ENCODE measurements at regions not wholly inside any gene's neighbourhood (a gene's known extent, or its start where the extent isn't known, plus 50 kb on each side); places are given as distances from the start of the nearest gene placed in this dataset.

DNA sequence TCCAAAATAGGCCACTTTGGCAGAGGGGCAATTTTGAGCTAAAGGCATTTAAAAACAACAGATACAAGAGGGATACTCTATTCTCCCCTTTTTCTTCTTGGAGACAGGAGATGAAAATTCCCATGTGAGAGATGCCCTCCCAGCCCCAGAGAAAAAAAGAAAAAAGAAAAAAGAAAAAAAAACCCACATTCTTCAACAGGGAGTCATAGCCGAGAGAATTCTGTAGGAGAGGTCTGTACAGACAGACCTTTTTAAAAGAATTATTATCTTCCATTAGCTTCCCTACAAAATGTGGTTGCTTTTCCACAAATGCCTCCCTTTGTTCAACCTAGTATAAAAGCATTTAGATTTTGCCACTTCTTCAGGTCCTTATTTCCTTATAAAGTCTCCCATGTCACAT, 89.9 kb downstream of the SPCS3 start:
- 85 to 91% (median 87%) methylated on average over 1 of the region's 1 CpG for WGBS, 4 donors
- TF ChIP-seq, protein P1, sequence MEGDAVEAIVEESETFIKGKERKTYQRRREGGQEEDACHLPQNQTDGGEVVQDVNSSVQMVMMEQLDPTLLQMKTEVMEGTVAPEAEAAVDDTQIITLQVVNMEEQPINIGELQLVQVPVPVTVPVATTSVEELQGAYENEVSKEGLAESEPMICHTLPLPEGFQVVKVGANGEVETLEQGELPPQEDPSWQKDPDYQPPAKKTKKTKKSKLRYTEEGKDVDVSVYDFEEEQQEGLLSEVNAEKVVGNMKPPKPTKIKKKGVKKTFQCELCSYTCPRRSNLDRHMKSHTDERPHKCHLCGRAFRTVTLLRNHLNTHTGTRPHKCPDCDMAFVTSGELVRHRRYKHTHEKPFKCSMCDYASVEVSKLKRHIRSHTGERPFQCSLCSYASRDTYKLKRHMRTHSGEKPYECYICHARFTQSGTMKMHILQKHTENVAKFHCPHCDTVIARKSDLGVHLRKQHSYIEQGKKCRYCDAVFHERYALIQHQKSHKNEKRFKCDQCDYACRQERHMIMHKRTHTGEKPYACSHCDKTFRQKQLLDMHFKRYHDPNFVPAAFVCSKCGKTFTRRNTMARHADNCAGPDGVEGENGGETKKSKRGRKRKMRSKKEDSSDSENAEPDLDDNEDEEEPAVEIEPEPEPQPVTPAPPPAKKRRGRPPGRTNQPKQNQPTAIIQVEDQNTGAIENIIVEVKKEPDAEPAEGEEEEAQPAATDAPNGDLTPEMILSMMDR (IDR thresholded peaks at IDR 0.05) = no peak
- no peak for TF ChIP-seq POLR2A (IDR thresholded peaks at IDR 0.05)
- peaks cover 0 to 4% (median 0%) of the 10 kb centered on the region in 12 donors for H3K9me3 ChIP-seq
- H3K36me3 ChIP-seq = no peaks in the 10 kb centered on the region
- no peak for ATAC-seq
- intact Hi-C loops (cut with DNase I) = no loop called here
- H3K27ac ChIP-seq = no peak overlapping the region
- no peak overlapping the region for H3K4me3 ChIP-seq
- no peaks in the 10 kb centered on the region for H3K4me1 ChIP-seq
- H3K27me3 ChIP-seq = no peaks in the 10 kb centered on the region
- DNase-seq = no peak

DNA sequence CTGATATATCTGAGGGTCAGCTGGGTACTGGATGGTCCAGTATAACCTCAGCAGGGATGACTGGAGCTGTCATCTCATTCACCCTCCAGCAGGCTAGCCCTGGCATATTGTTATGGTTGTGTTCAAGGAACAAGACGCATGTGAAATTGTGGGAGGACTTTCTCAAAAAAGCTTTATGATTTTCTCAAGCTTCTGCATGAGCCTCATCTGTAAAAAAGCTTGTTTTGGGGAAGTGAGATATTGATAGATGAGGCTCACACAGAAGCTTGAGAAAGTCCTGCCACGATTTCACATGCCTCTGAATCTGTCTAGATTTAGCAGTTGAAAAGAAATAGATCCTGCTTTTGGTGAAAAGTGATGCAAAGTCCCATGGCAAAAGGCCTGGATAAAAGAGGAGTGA, 93.4 kb downstream of the SPCS3 start:
- DNase-seq (no peak), ATAC-seq (no peak)
- Histone ChIP-seq H3K36me3 (no peaks in the 10 kb centered on the region), H3K9me3 (peaks cover 0 to 4% (median 0%) of the 10 kb centered on the region in 12 donors), H3K27ac (no peak overlapping the region), H3K27me3 (no peaks in the 10 kb centered on the region), H3K4me1 (no peaks in the 10 kb centered on the region), H3K4me3 (no peak overlapping the region)
- no peak for TF ChIP-seq POLR2A (IDR thresholded peaks at IDR 0.05)
- TF ChIP-seq, protein P1 (IDR thresholded peaks at IDR 0.05) = no peak
- intact Hi-C loops (cut with DNase I) = no loop called here
- 77 to 90% (median 83%) methylated on average over 2 of the region's 2 CpGs for WGBS, 4 donors

DNA sequence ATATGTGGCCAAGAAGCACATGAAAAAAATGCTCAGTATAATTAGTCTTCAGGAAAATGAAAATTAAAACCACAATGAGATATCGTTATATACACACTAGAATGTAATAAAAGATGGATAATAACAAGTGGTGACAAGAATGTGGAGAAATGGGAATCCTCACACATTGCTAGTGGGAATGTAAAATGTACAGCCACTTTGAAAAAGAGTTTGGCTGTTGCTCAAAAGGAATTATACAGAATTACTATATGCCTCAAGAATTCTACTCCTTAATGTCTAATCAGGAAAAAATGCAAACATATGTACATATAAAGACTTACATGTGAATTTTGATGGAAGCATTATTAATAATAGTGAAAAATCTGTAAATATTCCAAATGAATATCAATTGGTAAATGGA, 102.2 kb downstream of the SPCS3 start:
- WGBS, 4 donors = 67 to 75% (median 74%) methylated on average over 1 of the region's 1 CpG
- no peaks in the 10 kb centered on the region for H3K36me3 ChIP-seq

DNA sequence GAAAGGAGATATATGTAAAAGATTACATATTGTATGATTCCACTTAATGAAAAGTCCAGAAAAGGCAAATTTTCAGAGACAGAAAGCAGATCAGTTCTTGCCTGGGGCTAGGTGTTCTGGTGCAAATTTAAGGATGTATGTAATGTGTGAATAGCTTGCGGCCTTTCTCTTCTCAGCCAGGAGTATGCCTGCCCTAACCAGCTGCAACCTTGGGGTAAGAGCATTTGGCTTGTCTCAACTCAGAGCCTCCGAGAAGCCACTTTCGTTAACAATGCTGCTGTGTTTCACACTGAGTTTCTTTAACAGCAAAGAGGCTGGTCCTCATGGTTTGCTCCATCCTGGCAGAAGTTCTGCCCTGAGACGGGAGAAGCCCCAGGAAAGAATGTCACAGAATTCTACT, 102.7 kb downstream of the SPCS3 start:
- intact Hi-C loops (cut with DNase I) = no loop called here
- H3K9me3 ChIP-seq = no peaks in the 10 kb centered on the region
- no peak for DNase-seq
- ATAC-seq = no peak
- no peaks in the 10 kb centered on the region for H3K36me3 ChIP-seq
- no peak for TF ChIP-seq POLR2A (IDR thresholded peaks at IDR 0.05)
- TF ChIP-seq, protein P1 (IDR thresholded peaks at IDR 0.05) = no peak
- H3K27ac ChIP-seq = no peak overlapping the region
- no peaks in the 10 kb centered on the region for H3K4me1 ChIP-seq
- H3K4me3 ChIP-seq = no peak overlapping the region
- 75 to 93% (median 78%) methylated on average over 4 of the region's 4 CpGs for WGBS, 4 donors
- H3K27me3 ChIP-seq = no peaks in the 10 kb centered on the region

More for the DNA sequence above, 102.2 kb downstream of the SPCS3 start:
- H3K27me3 ChIP-seq = no peaks in the 10 kb centered on the region
- H3K9me3 ChIP-seq = no peaks in the 10 kb centered on the region
- intact Hi-C loops (cut with DNase I) = no loop called here
- H3K4me3 ChIP-seq = no peak overlapping the region
- TF ChIP-seq, protein P1 (IDR thresholded peaks at IDR 0.05) = no peak
- TF ChIP-seq POLR2A (IDR thresholded peaks at IDR 0.05) = no peak
- H3K27ac ChIP-seq = no peak overlapping the region
- DNase-seq (no peak), ATAC-seq (no peak)
- no peaks in the 10 kb centered on the region for H3K4me1 ChIP-seq
